OCI-LY7 (cell line): ENCODE measurements at regions not wholly inside any gene's neighbourhood (a gene's known extent, or its start where the extent isn't known, plus 50 kb on each side); places are given as distances from the start of the nearest gene placed in this dataset.

Experiments used
- BruUV-seq: library from RNA; stranded (reverse); fragments of 400-500 nt; replicated peaks from 2 replicates; lab custom pipeline; 2021; lab: Mats Ljungman, UMichigan
- CTCF ChIA-PET: fragments of 300-600 bp; sonication (Branson Sonifier 250); formaldehyde crosslinking; loops from one replicate; lab custom pipeline; 2022; ENCODE audit warnings: antibody characterized with exemption; ENCODE audit not compliant: unreplicated experiment; lab: Charles Lee
- POLR2A ChIA-PET: fragments of 300-600 bp; sonication (Branson Sonifier 250); formaldehyde crosslinking; loops from one replicate; lab custom pipeline; 2022; ENCODE audit warnings: antibody characterized with exemption; lab: Charles Lee
- DNase-seq: peaks from one replicate; pipeline ENCODE4 v3.0.0-alpha.2; 2015; ENCODE audit warnings: low spot score
- H2AFZ ChIP-seq: fragments of 200-600 bp; sonication (generic), shearing (Covaris generic); 2 replicates; pipeline ENCODE4 v1.6.1; 2014; ENCODE audit warnings: mild to moderate bottlenecking, antibody characterized with exemption, low read length, moderate library complexity
- H3K27ac ChIP-seq: fragments of 200-600 bp; sonication (generic); 2 replicates; pipeline ENCODE4 v1.5.1; 2014; ENCODE audit warnings: mixed run types, low read depth, mild to moderate bottlenecking, moderate library complexity, low read length, inconsistent platforms; ENCODE audit not compliant: poor library complexity, severe bottlenecking
- H3K36me3 ChIP-seq: fragments of 200-600 bp; sonication (generic); 2 replicates; pipeline ENCODE4 v1.6.1; 2014; ENCODE audit warnings: mild to moderate bottlenecking, antibody characterized with exemption, low read length, moderate library complexity, mixed read lengths; ENCODE audit not compliant: insufficient read depth
- H3K4me1 ChIP-seq: fragments of 200-600 bp; sonication (generic); 2 replicates; pipeline ENCODE4 v1.5.1; 2014; ENCODE audit warnings: mild to moderate bottlenecking, low read length; ENCODE audit not compliant: insufficient read depth, poor library complexity, severe bottlenecking
- H3K4me2 ChIP-seq: fragments of 200-600 bp; sonication (generic); 2 replicates; pipeline ENCODE4 v1.6.1; 2014; ENCODE audit warnings: mild to moderate bottlenecking, low read length
- H3K4me3 ChIP-seq: fragments of 200-600 bp; sonication (generic); 2 replicates; pipeline ENCODE4 v1.5.1; 2014; ENCODE audit warnings: mild to moderate bottlenecking, low read depth, low read length; ENCODE audit not compliant: poor library complexity, severe bottlenecking
- H3K79me2 ChIP-seq: fragments of 200-600 bp; sonication (generic); 2 replicates; pipeline ENCODE4 v1.6.1; 2016; ENCODE audit warnings: low read depth, mild to moderate bottlenecking, low read length, moderate library complexity, mixed read lengths; ENCODE audit not compliant: insufficient read depth
- H3K9me2 ChIP-seq: fragments of 200-600 bp; sonication (generic); 2 replicates; pipeline ENCODE4 v1.6.1; 2016; ENCODE audit warnings: mild to moderate bottlenecking, low read length, mixed read lengths; ENCODE audit not compliant: insufficient read depth
- H3K9me3 ChIP-seq: fragments of 200-600 bp; sonication (generic); 2 replicates; pipeline ENCODE4 v1.6.1; 2014; ENCODE audit warnings: mild to moderate bottlenecking, mixed run types, low read length, mixed read lengths
- H4K20me1 ChIP-seq: fragments of 200-600 bp; sonication (generic); 2 replicates; pipeline ENCODE4 v1.6.1; 2014; ENCODE audit warnings: mild to moderate bottlenecking, antibody characterized with exemption, low read length, moderate library complexity, mixed read lengths; ENCODE audit not compliant: insufficient read depth
- EZH2phosphoT487 ChIP-seq: fragments of 200-600 bp; sonication (generic); IDR thresholded peaks from 2 replicates; pipeline ENCODE4 v1.6.1; 2018; ENCODE audit warnings: low read depth, borderline replicate concordance, mild to moderate bottlenecking, mixed run types, antibody characterized with exemption, low read length, moderate library complexity, mixed read lengths
- intact Hi-C: fragments of 100-400 bp; cut with micrococcal nuclease; formaldehyde crosslinking; loops from one replicate; pipeline ENCODE4 v1.10.0; 2022; ENCODE audit not compliant: unreplicated experiment
- TF ChIP-seq, protein P1 (sequence below): fragments of 200-600 bp; sonication (generic); conservative IDR thresholded peaks from 2 replicates; pipeline ENCODE4 v1.5.1; 2014; ENCODE audit warnings: mild to moderate bottlenecking, antibody characterized with exemption, low read length, moderate library complexity, mixed read lengths

DNA sequence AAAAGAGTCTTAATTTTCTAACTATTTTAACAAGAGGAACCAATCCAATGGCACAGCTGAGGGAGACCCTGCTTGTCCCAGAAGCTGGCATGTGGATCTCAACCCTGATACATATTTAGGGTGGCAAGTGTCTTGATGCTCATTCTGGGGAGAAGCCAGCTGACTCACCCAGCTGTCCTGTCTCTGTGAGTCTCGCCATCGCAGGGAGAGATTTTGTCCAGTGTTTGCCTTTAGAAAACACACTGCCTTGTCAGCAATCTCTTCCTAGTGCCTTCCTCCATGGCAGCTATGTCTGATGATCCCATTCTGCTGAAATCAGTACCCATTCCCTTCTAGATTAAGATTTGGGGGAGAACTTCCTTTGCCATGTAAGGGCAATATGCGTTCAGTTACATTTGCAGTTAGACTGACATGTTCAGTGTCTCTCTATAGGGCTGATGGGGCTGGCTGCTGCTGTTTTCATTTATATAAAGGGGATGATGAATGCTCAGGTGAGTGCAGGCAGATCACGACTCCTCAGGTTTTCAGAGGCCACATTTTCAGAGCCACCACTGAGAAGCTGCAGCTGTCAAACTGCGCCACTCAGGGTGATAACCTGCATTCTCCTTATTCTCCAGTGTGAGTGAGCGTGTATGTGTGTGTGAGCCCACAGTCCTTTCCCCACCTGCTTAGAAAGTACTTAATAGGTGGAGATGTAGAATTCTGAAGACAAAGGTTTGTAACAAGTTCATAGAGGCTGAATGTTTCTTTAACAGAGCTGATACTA lies 217.0 kb downstream of the GAS1 start:
- POLR2A ChIA-PET = no interaction called here
- BruUV-seq = no TSS peak
- intact Hi-C loops = no loop called here

DNA sequence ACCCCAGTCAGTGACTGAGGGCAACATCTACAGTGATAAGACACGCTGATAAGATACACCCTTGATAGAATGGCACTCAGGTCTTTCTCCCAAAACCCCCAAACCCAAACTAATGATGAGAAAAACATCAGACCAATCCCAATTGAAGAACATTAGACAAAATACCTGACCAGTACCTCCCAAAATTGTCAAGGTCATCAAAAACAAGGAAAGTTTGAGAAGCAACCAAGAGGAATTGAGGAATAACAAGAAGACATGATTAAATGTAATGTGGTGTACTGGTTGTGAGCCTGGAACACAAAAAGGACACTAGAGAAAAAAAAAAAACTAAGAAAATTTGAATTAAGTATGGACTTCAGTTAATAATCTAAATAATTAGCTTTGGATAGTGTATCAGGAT lies 222.8 kb downstream of the GAS1 start:
- Histone ChIP-seq H2AFZ (no peak overlapping the region), H3K79me2 (no peaks in the 10 kb centered on the region), H3K9me3 (no peaks in the 10 kb centered on the region), H3K27ac (no peak overlapping the region), H3K36me3 (no peaks in the 10 kb centered on the region), H3K4me2 (no peak overlapping the region), H3K4me1 (no peaks in the 10 kb centered on the region), H4K20me1 (no peaks in the 10 kb centered on the region), H3K4me3 (no peak overlapping the region), H3K9me2 (no peaks in the 10 kb centered on the region)
- ChIA-PET POLR2A (no interaction called here), CTCF (no interaction called here)
- no peak for TF ChIP-seq EZH2phosphoT487
- TF ChIP-seq, protein P1, sequence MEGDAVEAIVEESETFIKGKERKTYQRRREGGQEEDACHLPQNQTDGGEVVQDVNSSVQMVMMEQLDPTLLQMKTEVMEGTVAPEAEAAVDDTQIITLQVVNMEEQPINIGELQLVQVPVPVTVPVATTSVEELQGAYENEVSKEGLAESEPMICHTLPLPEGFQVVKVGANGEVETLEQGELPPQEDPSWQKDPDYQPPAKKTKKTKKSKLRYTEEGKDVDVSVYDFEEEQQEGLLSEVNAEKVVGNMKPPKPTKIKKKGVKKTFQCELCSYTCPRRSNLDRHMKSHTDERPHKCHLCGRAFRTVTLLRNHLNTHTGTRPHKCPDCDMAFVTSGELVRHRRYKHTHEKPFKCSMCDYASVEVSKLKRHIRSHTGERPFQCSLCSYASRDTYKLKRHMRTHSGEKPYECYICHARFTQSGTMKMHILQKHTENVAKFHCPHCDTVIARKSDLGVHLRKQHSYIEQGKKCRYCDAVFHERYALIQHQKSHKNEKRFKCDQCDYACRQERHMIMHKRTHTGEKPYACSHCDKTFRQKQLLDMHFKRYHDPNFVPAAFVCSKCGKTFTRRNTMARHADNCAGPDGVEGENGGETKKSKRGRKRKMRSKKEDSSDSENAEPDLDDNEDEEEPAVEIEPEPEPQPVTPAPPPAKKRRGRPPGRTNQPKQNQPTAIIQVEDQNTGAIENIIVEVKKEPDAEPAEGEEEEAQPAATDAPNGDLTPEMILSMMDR = no peak
- DNase-seq = no peak
- BruUV-seq = no TSS peak
- intact Hi-C loops = no loop called here

More for the DNA sequence above, 217.0 kb downstream of the GAS1 start:
- Histone ChIP-seq H3K4me2 (no peak overlapping the region), H3K4me1 (no peaks in the 10 kb centered on the region), H3K27ac (no peak overlapping the region), H3K4me3 (no peak overlapping the region), H3K79me2 (no peaks in the 10 kb centered on the region), H4K20me1 (no peaks in the 10 kb centered on the region), H3K9me2 (no peaks in the 10 kb centered on the region), H2AFZ (no peak overlapping the region), H3K36me3 (no peaks in the 10 kb centered on the region), H3K9me3 (no peaks in the 10 kb centered on the region)
- DNase-seq = no peak
- CTCF ChIA-PET = no interaction called here
- TF ChIP-seq EZH2phosphoT487 = no peak
- TF ChIP-seq, protein P1 = no peak

DNA sequence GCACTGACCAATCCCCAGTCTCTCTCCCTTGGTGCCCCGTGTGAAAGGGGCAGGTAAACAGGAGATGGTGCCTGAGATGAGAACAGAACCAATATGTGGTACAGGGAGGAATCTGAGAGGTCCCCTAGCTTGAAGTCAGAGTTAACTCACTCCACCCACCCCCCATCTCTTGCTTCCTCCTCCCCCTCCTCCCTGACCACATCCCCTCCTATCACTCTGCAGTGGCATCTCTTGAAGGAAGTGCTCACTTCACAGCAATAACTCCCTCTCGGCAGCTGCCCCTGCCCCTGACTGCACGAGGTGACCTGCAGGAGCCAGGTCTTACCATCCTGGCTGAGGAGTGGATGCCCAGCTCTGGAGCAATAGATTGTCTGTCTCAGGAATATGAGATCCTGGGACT lies 224.0 kb downstream of the GAS1 start:
- Histone ChIP-seq H3K9me2 (no peaks in the 10 kb centered on the region), H3K9me3 (no peaks in the 10 kb centered on the region), H3K4me2 (no peak overlapping the region), H3K4me1 (no peaks in the 10 kb centered on the region), H2AFZ (no peak overlapping the region), H3K27ac (no peak overlapping the region), H3K79me2 (no peaks in the 10 kb centered on the region), H3K36me3 (no peaks in the 10 kb centered on the region), H4K20me1 (no peaks in the 10 kb centered on the region), H3K4me3 (no peak overlapping the region)
- no peak for DNase-seq
- intact Hi-C loops = no loop called here
- POLR2A ChIA-PET = no interaction called here
- TF ChIP-seq EZH2phosphoT487 = no peak
- TF ChIP-seq, protein P1 = no peak
- BruUV-seq = no TSS peak
- CTCF ChIA-PET = no interaction called here
